ENCODE measurements at regions not wholly inside any gene's neighbourhood (a gene's known extent, or its start where the extent isn't known, plus 50 kb on each side); places are given as distances from the start of the nearest gene placed in this dataset.
"Not testable (repeated sequence)": the region's sequence is repeated elsewhere in the genome, so short reads cannot be mapped to it uniquely, and the experiment has no call there.

GRCh38 chrX:40237731-40238178 is 140.0 kb upstream of the BCOR start:
- TF ChIP-seq CTCF (IDR thresholded peaks at IDR 0.05) (no peak), POLR2A (IDR thresholded peaks at IDR 0.05) (no peak), POLR2AphosphoS5 (IDR thresholded peaks at IDR 0.05) (no peak)
- intact Hi-C loops (cut with DNase I): no loop called here
- no peak for DNase-seq (ENCODE audit: low spot score)
- no peak overlapping the region for H3K4me3 ChIP-seq
- H3K9me3 ChIP-seq: no peaks in the 10 kb centered on the region
- 72% methylated on average over 12 of the region's 14 CpGs for WGBS
- H3K27me3 ChIP-seq (replicated peaks; ENCODE audit: insufficient read depth): no peaks in the 10 kb centered on the region
- H3K27ac ChIP-seq: no peak overlapping the region
- H3K4me1 ChIP-seq (replicated peaks): no peaks in the 10 kb centered on the region
- H3K36me3 ChIP-seq: no peaks in the 10 kb centered on the region

- Histone ChIP-seq H3K4me3 (no peak overlapping the region), H3K4me1 (replicated peaks) (no peaks in the 10 kb centered on the region), H3K36me3 (no peaks in the 10 kb centered on the region), H3K9me3 (no peaks in the 10 kb centered on the region), H3K27me3 (replicated peaks; ENCODE audit: insufficient read depth) (no peaks in the 10 kb centered on the region), H3K27ac (no peak overlapping the region)
- WGBS: 95% methylated on average over 2 of the region's 2 CpGs
- intact Hi-C loops (cut with DNase I): no loop called here
- no peak for TF ChIP-seq POLR2AphosphoS5 (IDR thresholded peaks at IDR 0.05)
- TF ChIP-seq CTCF (IDR thresholded peaks at IDR 0.05): no peak
- TF ChIP-seq POLR2A (IDR thresholded peaks at IDR 0.05): no peak
- DNase-seq (ENCODE audit: low spot score): no peak
Measured at GRCh38 chrX:40230646-40231045, 132.9 kb upstream of the BCOR start.

- H3K27me3 ChIP-seq (replicated peaks; ENCODE audit: insufficient read depth): no peaks in the 10 kb centered on the region
- no peak overlapping the region for H3K27ac ChIP-seq
- WGBS: 72% methylated on average over 5 of the region's 5 CpGs
- no peak for TF ChIP-seq POLR2A (IDR thresholded peaks at IDR 0.05)
- no peak for TF ChIP-seq CTCF (IDR thresholded peaks at IDR 0.05)
- no peak for TF ChIP-seq POLR2AphosphoS5 (IDR thresholded peaks at IDR 0.05)
- H3K4me3 ChIP-seq: no peak overlapping the region
- no peaks in the 10 kb centered on the region for H3K9me3 ChIP-seq
- no peaks in the 10 kb centered on the region for H3K36me3 ChIP-seq
- H3K4me1 ChIP-seq (replicated peaks): no peaks in the 10 kb centered on the region
- intact Hi-C loops (cut with DNase I): no loop called here
- DNase-seq (ENCODE audit: low spot score): no peak
Measured at GRCh38 chrX:40227125-40227524, 129.4 kb upstream of the BCOR start.

- Histone ChIP-seq H3K27ac (no peak overlapping the region), H3K27me3 (replicated peaks; ENCODE audit: insufficient read depth) (no peaks in the 10 kb centered on the region), H3K36me3 (no peaks in the 10 kb centered on the region), H3K4me1 (replicated peaks) (no peaks in the 10 kb centered on the region), H3K4me3 (no peak overlapping the region), H3K9me3 (no peaks in the 10 kb centered on the region)
- intact Hi-C loops (cut with DNase I): no loop called here
- DNase-seq (ENCODE audit: low spot score): peak; percentile 28
- WGBS: 40% methylated on average over 2 of the region's 2 CpGs
- peak; percentile 69 for TF ChIP-seq POLR2AphosphoS5 (IDR thresholded peaks at IDR 0.05)
- TF ChIP-seq POLR2A (IDR thresholded peaks at IDR 0.05): no peak
Measured at GRCh38 chrX:40224658-40225057, 126.9 kb upstream of the BCOR start.

GRCh38 chrX:40222612-40223011 is 124.9 kb upstream of the BCOR start:
- H3K9me3 ChIP-seq; H3K27me3 ChIP-seq (replicated peaks; ENCODE audit: insufficient read depth); DNase-seq (ENCODE audit: low spot score); intact Hi-C loops (cut with DNase I); H3K4me3 ChIP-seq; H3K36me3 ChIP-seq; H3K4me1 ChIP-seq (replicated peaks); H3K27ac ChIP-seq: not testable (repeated sequence)

- Histone ChIP-seq H3K4me1 (replicated peaks) (no peaks in the 10 kb centered on the region), H3K36me3 (no peaks in the 10 kb centered on the region), H3K4me3 (no peak overlapping the region), H3K9me3 (no peaks in the 10 kb centered on the region), H3K27ac (no peak overlapping the region), H3K27me3 (replicated peaks; ENCODE audit: insufficient read depth) (no peaks in the 10 kb centered on the region)
- 82% methylated on average over 3 of the region's 3 CpGs for WGBS
- intact Hi-C loops (cut with DNase I): no loop called here
- TF ChIP-seq POLR2A (IDR thresholded peaks at IDR 0.05) (no peak), POLR2AphosphoS5 (IDR thresholded peaks at IDR 0.05) (no peak), CTCF (IDR thresholded peaks at IDR 0.05) (no peak)
- no peak for DNase-seq (ENCODE audit: low spot score)
Measured at GRCh38 chrX:40213092-40213491, 115.3 kb upstream of the BCOR start.
